Iris pigment epithelial cell (primary cell): ENCODE measurements at regions not wholly inside any gene's neighbourhood (a gene's known extent, or its start where the extent isn't known, plus 50 kb on each side); places are given as distances from the start of the nearest gene placed in this dataset.

ENCODE experiments used
- DNase-seq: peaks from one replicate; pipeline ENCODE4 v3.0.0-alpha.2; 2011; ENCODE audit warnings: low read depth

DNA sequence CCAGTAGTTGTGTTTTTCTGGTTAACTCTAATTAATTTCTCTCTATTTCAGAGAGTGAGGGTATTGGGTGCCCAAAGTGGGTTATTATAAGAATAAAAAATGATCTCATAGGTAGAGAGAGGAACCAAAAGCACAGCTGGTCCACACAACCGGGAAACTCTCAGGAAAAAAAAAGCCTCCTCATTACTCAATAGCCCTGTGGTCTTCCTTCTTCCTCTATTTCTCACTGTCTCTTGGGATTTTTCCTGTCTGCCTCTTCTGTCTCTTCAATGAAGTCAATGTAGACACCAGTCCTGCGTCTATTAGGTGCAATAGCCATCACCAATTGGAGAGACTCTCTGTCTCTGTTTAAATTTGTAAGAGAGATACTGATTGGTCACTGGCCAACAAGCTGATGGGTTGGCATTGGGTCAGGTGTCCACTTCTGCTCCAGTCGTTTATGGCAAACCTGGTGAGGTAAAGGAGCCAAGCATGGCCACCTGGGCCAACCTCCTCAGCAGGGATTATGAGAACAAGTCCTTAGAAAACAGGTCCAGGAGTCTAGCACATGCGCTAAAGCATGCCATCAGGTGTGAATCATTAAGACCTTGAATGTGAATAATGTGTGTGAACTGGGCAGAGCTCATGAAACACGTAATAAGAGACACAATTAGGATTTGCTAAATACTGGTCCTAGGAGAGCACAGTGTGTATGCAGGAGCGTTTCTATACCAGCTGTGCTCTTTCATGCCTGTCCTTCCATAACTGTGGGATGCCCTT lies 443.0 kb upstream of the RUNX1 start:
- no peak for DNase-seq

DNA sequence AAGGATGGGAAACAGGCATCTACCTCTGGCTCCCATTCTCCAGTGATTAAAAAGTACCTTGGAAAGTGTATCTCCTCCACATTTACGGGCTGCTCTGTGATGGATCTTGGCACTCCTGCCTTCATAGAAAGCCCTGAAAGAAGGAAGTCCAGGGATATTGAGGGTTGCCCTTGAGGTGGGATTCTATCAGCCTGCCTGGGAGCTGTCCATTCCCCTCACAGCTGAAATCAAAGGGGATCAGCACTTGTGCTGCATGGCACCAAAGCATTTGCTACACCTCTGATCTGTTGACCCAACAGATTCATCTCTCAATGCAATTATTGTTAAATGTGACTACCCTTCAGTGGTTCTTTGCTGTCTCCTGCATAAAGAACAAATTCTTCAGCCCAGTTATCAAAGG lies 442.0 kb upstream of the RUNX1 start:
- DNase-seq: no peak

DNA sequence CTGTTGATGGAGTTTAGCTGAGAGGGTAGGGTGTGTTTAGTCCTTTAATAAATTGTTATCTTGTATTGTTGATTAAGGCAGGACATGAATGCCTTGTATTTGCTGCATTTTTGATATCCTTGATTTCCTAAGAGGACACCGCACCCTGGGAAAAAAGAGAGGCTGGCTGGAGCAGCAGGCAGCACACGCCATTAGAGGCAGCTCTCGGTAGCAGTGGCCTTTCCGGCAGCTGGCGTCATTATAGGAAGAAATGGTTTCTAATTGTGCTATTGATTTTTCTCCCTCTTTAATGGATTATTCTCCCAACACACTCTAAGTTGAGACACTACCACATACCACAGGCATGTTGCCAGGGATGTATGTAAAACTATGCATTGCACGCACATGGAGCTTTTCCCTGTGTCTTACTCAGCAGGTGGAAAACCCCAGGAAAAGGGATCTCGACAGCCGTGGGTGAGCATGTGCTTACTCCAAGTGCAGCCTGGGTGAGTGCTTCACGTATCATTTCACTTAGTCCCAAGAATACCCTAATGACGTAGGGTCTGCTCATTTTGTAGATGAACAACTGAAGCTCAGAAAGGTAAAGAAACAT lies 440.4 kb upstream of the RUNX1 start:
- DNase-seq: no peak

DNA sequence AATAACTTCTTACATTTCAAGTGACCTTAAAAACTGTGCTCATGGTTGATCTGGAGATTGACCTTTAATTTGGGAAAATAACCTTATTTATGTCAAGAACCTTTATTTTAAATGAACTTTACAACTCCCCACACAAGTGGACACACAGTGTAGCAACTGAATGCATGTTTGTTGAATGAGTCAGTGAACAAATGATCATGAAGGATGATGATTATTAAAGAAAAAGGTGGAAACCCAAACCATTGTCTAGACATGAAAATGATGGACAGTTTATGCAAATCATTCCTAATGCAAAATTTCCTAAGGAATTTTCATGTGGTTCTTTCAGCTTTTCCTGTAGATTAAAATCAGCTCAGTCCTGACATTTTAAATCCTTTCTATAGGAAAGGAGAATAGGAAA lies 439.8 kb upstream of the RUNX1 start:
- DNase-seq: peak; percentile 33

DNA sequence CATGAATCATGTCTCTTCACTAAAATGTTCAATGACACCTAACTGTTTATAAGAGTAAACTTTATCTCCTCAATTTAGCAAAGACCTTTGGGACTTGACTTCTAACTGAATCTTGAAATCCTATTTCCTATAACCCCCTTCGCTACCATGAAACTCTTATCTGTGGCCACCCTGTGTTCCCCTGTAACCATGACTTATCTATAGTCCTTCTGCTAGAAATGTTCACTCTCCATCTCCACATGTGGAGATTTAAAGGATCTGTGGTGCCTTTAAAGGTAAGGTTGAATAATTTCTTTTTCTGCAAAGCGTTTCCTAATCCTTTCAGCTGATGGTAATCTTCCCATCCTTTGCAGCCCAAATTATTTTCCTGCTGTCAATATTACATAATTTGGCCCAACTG lies 436.3 kb upstream of the RUNX1 start:
- no peak for DNase-seq

DNA sequence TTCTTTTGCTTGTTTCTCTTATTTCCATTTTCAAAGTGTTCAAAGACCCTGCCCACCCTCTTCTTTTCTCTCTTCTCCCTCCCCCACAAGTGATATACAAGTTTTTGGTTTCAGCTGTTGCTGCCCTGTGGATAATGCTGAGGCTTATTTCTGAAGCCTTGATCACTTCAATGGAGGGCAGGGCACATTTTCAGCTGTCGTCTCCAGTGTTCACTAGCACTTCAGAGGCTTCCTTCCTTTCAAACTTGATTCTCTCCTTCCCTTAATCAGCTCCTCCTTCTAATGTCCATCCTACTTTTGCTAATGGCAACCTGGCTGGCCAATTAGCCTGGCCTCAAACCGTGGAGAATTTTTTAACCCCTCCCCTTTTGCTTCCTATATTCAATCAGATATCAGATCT lies 435.7 kb upstream of the RUNX1 start:
- no peak for DNase-seq

DNA sequence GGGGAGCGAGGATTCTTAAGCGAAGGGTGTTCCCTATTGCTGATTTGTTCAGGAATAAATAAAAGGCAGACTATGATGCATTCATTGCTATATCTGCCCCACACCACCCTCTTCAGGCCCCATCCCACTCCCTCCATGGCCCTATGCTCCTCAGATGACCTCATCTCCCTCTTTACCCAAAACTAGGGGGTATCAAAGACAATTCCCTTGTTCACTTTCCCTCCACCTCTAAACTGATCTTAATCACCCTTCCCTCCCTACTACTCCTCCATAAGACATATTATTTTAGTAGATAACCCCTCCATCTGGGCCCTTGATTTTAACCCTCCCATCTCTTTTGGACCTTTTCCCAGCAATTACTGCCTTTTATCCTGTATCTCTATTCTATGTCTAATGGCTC lies 434.9 kb upstream of the RUNX1 start:
- DNase-seq: no peak

DNA sequence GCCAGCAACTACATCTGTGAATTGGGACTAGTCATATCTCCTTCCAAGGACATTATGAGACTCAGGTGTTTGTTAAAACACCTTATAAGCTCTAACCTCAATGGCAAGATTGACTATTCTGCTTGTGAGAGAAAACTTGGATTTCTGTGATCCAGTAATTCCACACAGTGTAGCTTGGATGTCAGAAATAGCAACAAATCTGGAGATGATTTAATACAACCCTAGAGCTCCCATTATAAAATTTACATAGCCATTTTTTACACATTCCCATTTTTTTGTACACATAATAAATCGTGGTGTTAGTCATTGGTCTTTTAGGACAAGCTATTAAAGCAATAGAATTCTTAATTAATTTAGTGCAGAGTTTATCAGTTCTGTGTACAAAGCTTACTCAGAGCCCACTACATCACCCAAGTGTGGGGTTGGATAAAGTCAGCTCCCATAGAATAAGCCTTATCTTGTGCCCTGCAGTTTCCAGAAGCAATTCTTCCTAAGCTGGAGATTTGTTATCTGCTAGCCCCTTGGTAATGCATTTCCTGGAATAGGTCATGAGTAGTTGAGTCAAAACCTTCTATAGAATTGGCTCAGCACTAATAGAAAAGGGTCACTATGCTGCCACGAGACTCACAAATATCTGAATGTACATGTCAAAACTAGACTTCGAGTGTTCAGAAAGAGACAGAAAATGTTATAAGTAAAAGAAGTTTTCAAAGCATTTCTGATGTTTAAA lies 434.0 kb upstream of the RUNX1 start:
- DNase-seq: no peak

DNA sequence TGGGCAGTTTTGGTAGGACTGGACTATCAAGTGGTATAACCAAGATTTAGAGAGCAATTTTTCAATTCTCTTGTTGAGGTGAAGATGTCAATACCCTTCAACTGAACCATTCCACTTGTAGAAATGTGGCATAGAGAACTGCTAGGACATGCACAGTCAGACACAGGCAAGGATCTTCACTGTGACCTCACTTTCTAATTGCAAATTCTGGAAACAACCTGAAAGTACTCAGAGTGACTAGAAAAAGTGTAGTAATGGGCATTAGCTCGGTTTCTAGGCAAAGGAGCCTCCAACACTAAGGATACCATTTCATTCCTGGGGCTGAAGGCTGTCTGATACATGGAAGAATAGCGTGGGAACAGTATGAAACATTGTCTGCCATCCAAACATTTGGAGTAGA lies 433.0 kb upstream of the RUNX1 start:
- no peak for DNase-seq

DNA sequence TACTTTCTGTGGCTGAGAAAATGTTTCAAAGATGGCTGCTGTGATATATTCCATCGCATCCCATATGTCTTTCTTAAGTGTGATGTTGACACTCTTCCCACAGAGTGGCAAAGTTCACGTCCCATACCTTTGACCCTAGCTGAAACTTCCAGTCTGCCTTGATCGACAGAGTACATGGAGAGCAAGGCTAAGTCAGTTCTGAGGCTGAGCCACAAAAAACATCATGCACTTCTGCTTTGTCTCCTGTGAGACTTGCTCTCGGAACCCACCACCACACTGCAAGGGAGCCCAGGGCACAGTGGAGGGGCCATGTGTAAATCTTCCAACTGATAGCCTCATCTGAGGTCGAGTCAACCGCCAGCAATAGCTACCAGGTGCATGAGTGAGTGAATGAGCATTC lies 431.9 kb upstream of the RUNX1 start:
- DNase-seq: no peak

DNA sequence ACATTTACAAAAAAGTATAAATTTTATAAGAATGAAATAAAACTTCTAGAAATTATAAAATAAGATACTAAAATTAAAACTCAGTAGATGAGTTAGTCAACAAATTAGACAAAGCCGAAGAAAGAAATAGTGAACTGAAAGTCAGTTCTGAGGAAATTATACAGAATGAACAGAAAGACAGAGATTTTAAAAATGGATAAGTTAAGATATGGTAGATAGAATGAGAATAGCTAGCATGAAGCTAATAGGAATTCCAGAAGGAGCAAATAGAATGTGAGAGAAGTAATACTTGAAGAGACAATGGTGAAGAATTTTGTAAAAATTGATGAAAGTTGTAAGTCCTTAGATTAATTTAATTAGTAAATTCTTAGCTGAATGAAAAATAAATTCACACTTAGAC lies 430.4 kb upstream of the RUNX1 start:
- DNase-seq: no peak

DNA sequence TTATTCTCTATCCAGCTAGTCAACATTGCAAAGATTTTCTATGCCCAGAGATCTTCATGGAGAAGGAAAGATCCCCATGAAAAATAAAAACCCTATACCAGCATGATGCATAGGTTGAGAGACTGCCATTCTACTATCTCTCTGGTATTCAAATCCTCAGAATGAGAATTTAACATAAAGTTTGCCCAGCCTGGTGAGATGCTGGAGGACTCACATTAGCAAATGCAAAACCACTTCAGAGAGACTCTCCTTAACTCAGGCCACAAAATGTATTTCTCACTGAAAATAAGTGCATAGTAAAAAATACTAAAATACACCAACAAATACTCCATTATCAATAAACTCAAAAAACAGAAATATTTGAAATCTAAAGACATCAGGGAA lies 430.0 kb upstream of the RUNX1 start:
- DNase-seq: no peak

DNA sequence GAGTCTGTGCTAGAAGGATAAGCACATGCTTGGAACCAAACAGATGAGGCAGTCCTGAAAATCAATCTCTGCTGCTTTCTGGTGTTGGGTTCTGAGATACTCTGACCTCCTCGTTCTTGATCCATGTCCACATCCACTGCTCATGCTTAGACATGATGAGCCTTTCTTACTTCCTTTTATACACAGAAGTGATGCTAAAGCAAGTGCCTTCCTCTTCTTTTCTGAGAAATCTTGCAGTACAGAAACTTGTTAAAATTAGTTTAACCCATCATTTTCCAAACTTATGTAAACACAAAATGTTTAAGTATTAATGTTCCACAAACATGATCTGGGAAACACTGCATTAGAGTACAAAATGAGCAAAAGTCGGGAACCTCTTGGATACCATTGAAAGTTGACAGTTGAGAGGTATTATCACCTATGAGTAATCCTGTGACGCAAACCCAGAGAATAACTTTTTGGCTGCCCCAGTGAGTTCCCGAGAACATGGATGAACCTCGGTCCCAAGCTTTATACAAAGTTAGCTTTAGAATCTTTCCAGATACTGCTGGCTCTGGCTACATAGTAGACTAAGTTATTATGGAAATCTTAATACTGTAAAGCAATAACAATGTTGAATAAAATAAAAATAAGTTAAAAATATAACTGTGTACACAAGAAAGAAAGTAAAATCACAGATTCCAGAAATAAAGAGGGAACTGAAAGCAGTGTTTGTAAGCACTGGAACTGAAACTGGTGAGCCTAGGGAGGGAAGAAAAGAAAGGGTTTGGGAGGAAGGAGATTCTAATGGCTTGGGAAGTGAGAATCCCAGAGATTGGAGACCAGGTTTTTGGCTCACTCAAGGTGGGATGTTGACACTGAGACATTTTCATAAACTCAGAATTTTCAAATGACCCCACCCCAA lies 429.3 kb upstream of the RUNX1 start:
- peak; percentile 72 for DNase-seq

DNA sequence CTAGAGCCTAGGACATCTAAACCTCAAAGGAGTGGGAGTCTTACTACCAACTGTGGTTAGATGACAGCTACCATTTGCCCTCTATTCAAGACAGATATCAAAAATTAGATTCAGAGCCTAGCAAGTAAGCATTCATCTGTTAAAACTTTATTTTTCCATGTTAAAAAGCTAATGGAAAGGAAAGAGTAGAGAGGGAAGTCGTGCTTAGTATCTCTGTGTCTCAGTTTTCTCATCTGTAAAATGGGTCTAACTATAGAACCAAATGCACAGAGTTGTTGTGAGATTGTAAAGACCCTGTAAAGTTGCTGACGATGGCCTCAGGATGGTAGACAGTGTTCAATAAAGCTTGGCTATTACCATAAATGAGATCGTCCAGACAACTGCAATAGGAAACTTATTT lies 428.5 kb upstream of the RUNX1 start:
- no peak for DNase-seq

DNA sequence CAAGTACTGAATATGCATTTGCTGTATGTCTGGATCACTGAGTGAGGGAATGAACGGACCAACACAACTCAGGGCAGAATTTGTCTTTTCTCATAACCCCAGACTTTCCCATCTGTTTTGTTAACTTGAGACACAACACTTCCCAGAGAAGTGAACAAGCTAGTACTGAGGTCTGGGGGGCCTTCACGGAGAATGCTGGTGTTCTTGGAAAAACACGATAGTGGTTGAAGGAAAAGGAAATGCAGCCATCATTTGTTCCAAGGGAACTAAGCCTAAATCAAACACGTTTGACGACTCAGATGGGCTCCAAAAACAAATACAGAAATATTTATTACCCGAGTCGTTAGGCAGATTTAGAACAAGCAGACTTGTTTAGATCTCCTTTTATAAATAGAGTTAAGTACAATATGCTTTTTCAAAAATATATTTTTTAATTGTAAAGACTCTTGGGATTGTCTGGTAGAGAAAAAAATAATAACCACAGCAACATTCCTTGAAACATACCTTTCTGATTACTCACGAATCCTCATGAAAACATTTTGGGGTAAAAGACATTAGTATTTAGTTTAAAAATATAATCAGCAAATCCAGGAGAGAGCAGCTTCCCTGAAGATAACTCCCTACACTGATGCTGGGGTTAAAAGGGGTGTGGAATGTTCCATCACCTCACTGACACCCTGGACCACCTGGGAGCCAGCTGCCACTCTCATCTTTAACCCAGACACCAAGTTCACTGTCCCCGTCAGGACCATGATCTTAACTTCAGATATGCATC lies 427.7 kb upstream of the RUNX1 start:
- DNase-seq: peak; percentile 76

DNA sequence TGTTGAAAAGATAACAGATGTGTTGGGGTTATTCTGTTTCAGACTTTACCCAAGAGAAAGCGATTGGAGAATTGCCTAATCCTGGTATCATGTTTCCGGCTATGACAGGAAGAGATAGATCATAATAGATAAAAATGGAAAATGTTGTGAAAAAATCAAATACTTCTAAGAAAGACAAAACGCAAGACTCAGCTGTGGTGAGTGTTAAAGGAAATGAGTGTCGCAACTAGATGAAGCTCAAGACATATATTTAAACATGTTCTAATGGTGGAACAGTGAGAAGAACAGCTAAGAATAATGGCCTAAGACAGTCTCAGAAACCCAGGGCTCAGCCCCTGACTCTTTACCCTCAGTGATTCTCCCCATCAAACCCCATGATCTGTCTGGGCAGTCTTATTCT lies 426.7 kb upstream of the RUNX1 start:
- DNase-seq: peak; percentile 93

DNA sequence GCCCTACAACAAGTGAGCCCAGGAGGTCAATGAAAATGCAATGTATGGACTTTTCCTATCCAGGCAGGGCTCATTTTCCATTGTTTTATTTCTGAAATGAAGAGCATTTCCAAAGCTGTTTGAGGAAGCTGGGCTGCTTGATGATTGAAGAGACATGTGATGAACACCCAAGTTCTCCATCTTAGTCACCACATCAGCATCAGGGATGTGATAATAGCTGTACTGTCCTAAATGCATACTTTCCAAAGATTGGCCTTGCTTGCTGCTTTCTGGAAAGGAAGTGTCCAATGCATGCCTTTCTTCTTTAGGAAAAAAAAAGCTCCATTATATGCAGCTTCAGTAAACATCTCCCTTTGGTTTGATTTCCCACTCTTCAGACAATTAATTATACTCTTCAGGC lies 425.9 kb upstream of the RUNX1 start:
- DNase-seq: peak; percentile 69

DNA sequence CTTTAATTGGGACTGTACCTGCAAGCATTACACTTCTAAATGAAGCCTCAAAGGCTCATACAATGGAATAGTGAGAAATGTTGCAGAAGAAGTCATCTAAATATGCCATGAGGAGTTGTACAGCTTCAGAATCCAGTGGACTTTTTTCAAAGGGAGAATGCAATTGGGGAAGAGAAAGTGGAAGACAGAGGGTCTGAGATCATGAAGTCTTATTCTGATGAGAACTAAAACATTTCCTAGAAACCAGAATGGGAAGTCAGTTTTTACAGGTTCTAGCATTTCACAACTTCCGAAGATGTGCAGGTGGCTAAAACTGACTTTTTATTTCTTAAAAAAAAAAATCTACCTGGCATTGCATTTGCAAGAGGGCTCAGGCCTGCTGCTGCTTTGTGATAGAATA lies 424.4 kb upstream of the RUNX1 start:
- DNase-seq: no peak

DNA sequence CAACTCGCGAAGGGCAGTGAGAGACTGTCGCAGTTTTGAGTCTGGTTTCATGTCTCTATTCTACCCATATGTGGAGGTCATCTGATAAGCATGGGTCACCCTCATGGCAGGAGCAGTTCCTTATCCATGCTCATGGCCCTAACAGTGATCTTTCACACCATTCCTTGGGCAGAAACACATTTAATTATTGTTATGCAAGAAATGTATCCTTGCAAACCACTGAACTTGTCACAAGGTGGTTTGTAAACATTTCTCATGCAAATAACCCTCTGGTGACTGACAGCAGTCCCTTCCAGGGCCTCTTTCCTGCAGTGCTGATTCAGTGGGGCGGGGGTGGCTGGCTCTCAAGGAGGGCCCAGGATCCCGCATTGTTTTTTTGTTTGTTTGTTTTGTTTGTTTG lies 421.4 kb upstream of the RUNX1 start:
- DNase-seq: no peak

DNA sequence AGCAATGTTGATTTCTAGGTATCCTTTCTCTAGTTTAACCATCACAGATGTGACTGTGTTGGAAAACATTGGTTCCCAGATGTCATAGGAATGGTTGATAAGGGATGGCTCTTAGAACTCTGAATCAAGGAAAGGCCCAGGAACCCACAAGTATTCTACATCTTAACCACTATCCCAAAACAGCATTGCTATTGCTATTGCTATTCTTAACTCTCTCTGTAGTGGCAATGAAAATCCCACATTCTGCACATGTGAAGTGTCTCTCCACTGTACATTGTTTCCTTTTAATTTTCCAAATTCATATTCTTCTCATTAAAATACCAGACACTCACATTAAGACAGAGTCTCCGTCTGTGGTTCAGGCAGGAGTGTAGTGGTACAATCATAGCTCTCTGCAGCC lies 420.4 kb upstream of the RUNX1 start:
- DNase-seq: no peak

DNA sequence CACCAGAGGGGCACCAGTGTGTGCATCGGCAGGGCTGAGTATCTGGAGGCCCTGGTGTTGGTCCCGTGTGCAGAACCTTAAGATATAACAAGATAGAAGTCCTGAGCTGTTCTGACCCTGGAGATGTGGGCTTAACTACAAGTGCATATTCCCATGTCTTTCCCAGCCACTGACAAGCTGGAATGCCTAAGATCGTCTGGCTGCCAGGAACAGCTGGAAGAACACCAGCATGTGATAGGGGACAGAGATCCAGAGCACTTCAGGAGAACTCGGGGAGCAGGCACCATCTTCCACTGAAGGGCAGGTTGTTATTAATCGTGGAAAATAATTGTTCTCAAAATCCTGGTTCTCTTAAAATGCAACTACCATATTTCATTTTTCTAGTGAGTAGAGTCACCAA lies 419.9 kb upstream of the RUNX1 start:
- DNase-seq: no peak

DNA sequence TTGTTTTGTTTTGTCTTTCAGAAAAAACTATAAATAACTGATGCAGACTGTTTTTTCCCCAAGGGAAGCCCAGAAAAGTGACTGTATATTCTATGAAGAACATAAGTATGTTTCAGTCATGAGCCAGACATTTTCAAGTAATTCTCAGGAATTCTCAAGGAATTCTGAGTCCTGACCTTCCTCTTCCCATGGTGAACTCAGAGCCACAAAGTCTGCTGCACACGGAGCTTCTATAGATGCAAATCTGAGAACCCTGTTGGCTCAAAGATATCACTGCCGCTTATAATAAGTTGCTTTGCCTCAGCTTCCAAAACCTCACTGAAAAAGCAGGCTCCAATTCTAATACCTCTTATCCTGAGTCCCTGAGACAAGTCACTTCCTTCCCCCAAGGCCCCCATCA lies 418.5 kb upstream of the RUNX1 start:
- DNase-seq: peak; percentile 6
